CD14-positive monocyte (primary cell): ENCODE measurements at regions not wholly inside any gene's neighbourhood (a gene's known extent, or its start where the extent isn't known, plus 50 kb on each side); places are given as distances from the start of the nearest gene placed in this dataset.

Source experiments
- DNase-seq, 3 donors: peaks; one replicate each; pipeline ENCODE4 v3.0.0-alpha.2; 2011 to 2022
- H2AFZ ChIP-seq: 2 replicates; pipeline ENCODE4 v1.6.0; 2012; ENCODE audit warnings: mild to moderate bottlenecking, low read depth, low read length, inconsistent platforms; ENCODE audit not compliant: insufficient read depth, poor library complexity, severe bottlenecking
- H3K27ac ChIP-seq, 2 donors: 1 replicate in 1 of 2; 2 replicates in 1 of 2; pipeline ENCODE4 v1.5.1; 2012 to 2013; ENCODE audit warnings: low read length in 2 of 2, control low read depth in 1 of 2, inconsistent platforms in 1 of 2, low read depth in 1 of 2, mild to moderate bottlenecking in 1 of 2
- H3K27me3 ChIP-seq, 2 donors: one replicate each; pipeline versions ENCODE4 v1.6.0 to v1.6.1; 2011 to 2013; ENCODE audit warnings: low read length in 2 of 2; ENCODE audit not compliant: control insufficient read depth in 2 of 2, insufficient read depth in 2 of 2
- H3K36me3 ChIP-seq, 2 donors: replicated peaks in 1 of 2; 1 replicate in 1 of 2; 2 replicates in 1 of 2; pipeline versions ENCODE4 v1.5.1 to v1.6.1; 2012 to 2013; ENCODE audit warnings: low read length in 2 of 2, control low read depth in 1 of 2, inconsistent platforms in 1 of 2, mild to moderate bottlenecking in 1 of 2; ENCODE audit not compliant: insufficient read depth in 2 of 2, control insufficient read depth in 1 of 2
- H3K4me1 ChIP-seq, 2 donors: 1 replicate in 1 of 2; 2 replicates in 1 of 2; pipeline versions ENCODE4 v1.5.1 to v1.6.1; 2012 to 2013; ENCODE audit warnings: low read length in 2 of 2, control low read depth in 1 of 2, inconsistent platforms in 1 of 2, mild to moderate bottlenecking in 1 of 2, moderate library complexity in 1 of 2; ENCODE audit not compliant: insufficient read depth in 2 of 2, control insufficient read depth in 1 of 2
- H3K4me2 ChIP-seq: replicated peaks from 2 replicates; pipeline ENCODE3; 2012; ENCODE audit warnings: low read length, moderate library complexity, mild to moderate bottlenecking; ENCODE audit not compliant: poor library complexity, severe bottlenecking; ENCODE audit errors: extremely low read depth
- H3K4me3 ChIP-seq, 3 experiments: fragments of 200-600 bp in 1 of 3; sonication (generic) in 1 of 3; replicated peaks in 1 of 3; 1 replicate in 2 of 3; 2 replicates in 1 of 3; pipeline ENCODE4 v1.5.1; 2011 to 2013; ENCODE audit warnings: low read length in 3 of 3, mild to moderate bottlenecking in 3 of 3, control low read depth in 2 of 3, low read depth in 2 of 3, inconsistent platforms in 1 of 3, moderate library complexity in 1 of 3
- H3K79me2 ChIP-seq: 2 replicates; pipeline ENCODE4 v1.6.0; 2012; ENCODE audit warnings: mild to moderate bottlenecking, control low read depth, inconsistent platforms, low read length, moderate library complexity; ENCODE audit not compliant: insufficient read depth
- H3K9ac ChIP-seq: 2 replicates; pipeline ENCODE4 v1.6.0; 2017; ENCODE audit warnings: low read length, mild to moderate bottlenecking; ENCODE audit not compliant: insufficient read depth, poor library complexity, severe bottlenecking
- H3K9me3 ChIP-seq, 2 donors: replicated peaks in 1 of 2; 1 replicate in 1 of 2; 2 replicates in 1 of 2; pipeline versions ENCODE4 v1.5.1 to v1.6.1; 2012 to 2013; ENCODE audit warnings: low read length in 2 of 2, control low read depth in 1 of 2; ENCODE audit not compliant: control insufficient read depth in 1 of 2, insufficient read depth in 1 of 2
- H4K20me1 ChIP-seq: 2 replicates; pipeline ENCODE4 v1.6.0; 2012; ENCODE audit warnings: mild to moderate bottlenecking, low read length, control low read depth, moderate library complexity; ENCODE audit not compliant: insufficient read depth
- H3K27ac Mint-ChIP-seq, 7 donors: one replicate each; pipeline ENCODE4 v1.8.0; 2020; ENCODE audit warnings: mild to moderate bottlenecking in 7 of 7, mixed read lengths in 7 of 7, moderate library complexity in 6 of 7, inconsistent platforms in 2 of 7
- H3K27me3 Mint-ChIP-seq, 3 donors: one replicate each; pipeline ENCODE4 v1.8.0; 2021 to 2022; ENCODE audit warnings: low read depth in 3 of 3, mild to moderate bottlenecking in 3 of 3, mixed read lengths in 3 of 3, moderate library complexity in 3 of 3, inconsistent platforms in 1 of 3
- H3K36me3 Mint-ChIP-seq, 2 donors: one replicate each; pipeline ENCODE4 v1.8.0; 2020; ENCODE audit warnings: mixed read lengths in 2 of 2, inconsistent platforms in 1 of 2, mild to moderate bottlenecking in 1 of 2
- H3K4me1 Mint-ChIP-seq: one replicate; pipeline ENCODE4 v1.8.0; 2020; ENCODE audit warnings: mild to moderate bottlenecking, mixed read lengths
- H3K4me3 Mint-ChIP-seq, 2 donors: one replicate each; pipeline ENCODE4 v1.8.0; 2020; ENCODE audit warnings: mild to moderate bottlenecking in 2 of 2, mixed read lengths in 2 of 2, moderate library complexity in 1 of 2
- H3K9me3 Mint-ChIP-seq, 7 donors: one replicate each; pipeline ENCODE4 v1.8.0; 2020 to 2022; ENCODE audit warnings: mixed read lengths in 7 of 7, mild to moderate bottlenecking in 6 of 7, moderate library complexity in 6 of 7, inconsistent platforms in 2 of 7
- CTCF ChIP-seq: fragments of 200-600 bp; IDR thresholded peaks from one replicate; pipeline ENCODE4 v1.8.0; 2022; ENCODE audit warnings: antibody characterized with exemption, mild to moderate bottlenecking
- WGBS: methylation state at CpG from one replicate; pipeline ENCODE4 v1.1.5; 2013; ENCODE audit warnings: missing lambda C conversion rate; ENCODE audit not compliant: insufficient coverage; 5-methylcytosine and 5-hydroxymethylcytosine counted together
- intact Hi-C, 2 donors: fragments of 100-400 bp; cut with micrococcal nuclease; formaldehyde crosslinking; loops; one replicate each; pipeline versions ENCODE4 v1.15.0 to v1.15.1; 2023

GRCh38 chr3:132953683-132954082 lies 84.5 kb upstream of the TMEM108 start:
- no peak for DNase-seq
- Histone ChIP-seq H3K36me3 (no peaks in the 10 kb centered on the region), H3K4me3 (no peak overlapping the region), H3K4me2 (no peak overlapping the region), H3K9ac (no peak overlapping the region), H3K4me1 (no peaks in the 10 kb centered on the region), H4K20me1 (no peaks in the 10 kb centered on the region), H3K27me3 (no peaks in the 10 kb centered on the region), H3K27ac (no peak overlapping the region), H3K9me3 (peaks cover 0 to 5% of the 10 kb centered on the region in 2 donors), H2AFZ (no peak overlapping the region), H3K79me2 (no peaks in the 10 kb centered on the region)
- Mint-ChIP-seq H3K27ac (no peak overlapping the region), H3K9me3 (peaks cover 2 to 18% (median 8%) of the 10 kb centered on the region in 7 donors), H3K36me3 (no peaks in the 10 kb centered on the region), H3K27me3 (peaks cover 0 to 2% (median 0%) of the 10 kb centered on the region in 3 donors), H3K4me3 (no peak overlapping the region), H3K4me1 (no peaks in the 10 kb centered on the region)
- intact Hi-C loops = no loop called here
- no CpG with 5 or more reads among the region's 1 CpG for WGBS
- TF ChIP-seq CTCF = no peak

- Histone ChIP-seq H3K27ac (no peak overlapping the region), H3K4me1 (no peaks in the 10 kb centered on the region), H3K9ac (no peak overlapping the region), H2AFZ (no peak overlapping the region), H3K79me2 (no peaks in the 10 kb centered on the region), H3K9me3 (no peaks in the 10 kb centered on the region), H3K27me3 (no peaks in the 10 kb centered on the region), H3K4me2 (no peak overlapping the region), H3K4me3 (no peak overlapping the region), H3K36me3 (no peaks in the 10 kb centered on the region), H4K20me1 (no peaks in the 10 kb centered on the region)
- H3K27me3 Mint-ChIP-seq = no peaks in the 10 kb centered on the region
- no peaks in the 10 kb centered on the region for H3K4me1 Mint-ChIP-seq
- H3K4me3 Mint-ChIP-seq = no peak overlapping the region
- no peak for TF ChIP-seq CTCF
- H3K36me3 Mint-ChIP-seq = no peaks in the 10 kb centered on the region
- intact Hi-C loops = no loop called here
- H3K27ac Mint-ChIP-seq = no peak overlapping the region
- no peak for DNase-seq
- H3K9me3 Mint-ChIP-seq = peaks cover 0 to 7% (median 0%) of the 10 kb centered on the region in 7 donors
- no CpG with 5 or more reads among the region's 1 CpG for WGBS
Observed at GRCh38 chr3:132927896-132928295, 110.3 kb upstream of the TMEM108 start.
